ENCODE measurements at regions not wholly inside any gene's neighbourhood (a gene's known extent, or its start where the extent isn't known, plus 50 kb on each side); places are given as distances from the start of the nearest gene placed in this dataset.
"Not testable (repeated sequence)": the region's sequence is repeated elsewhere in the genome, so short reads cannot be mapped to it uniquely, and the experiment has no call there.

GRCh38 chr2:42974169-42974720 lies 181.9 kb upstream of the HAAO start:
- no peak for DNase-seq (ENCODE audit: low spot score)
- in situ Hi-C loops (cut with HindIII; ENCODE audit: low sequenced_read_pairs): no loop called here

GRCh38 chr2:42973726-42974125 lies 181.3 kb upstream of the HAAO start:
- in situ Hi-C loops (cut with HindIII; ENCODE audit: low sequenced_read_pairs): no loop called here

GRCh38 chr2:42972933-42973516 lies 180.6 kb upstream of the HAAO start:
- DNase-seq (ENCODE audit: low spot score); in situ Hi-C loops (cut with HindIII; ENCODE audit: low sequenced_read_pairs): not testable (repeated sequence)

More at GRCh38 chr2:42973726-42974125, 181.3 kb upstream of the HAAO start:
- no peak for DNase-seq (ENCODE audit: low spot score)

GRCh38 chr2:42971947-42972736 lies 179.8 kb upstream of the HAAO start:
- no peak for DNase-seq (ENCODE audit: low spot score)
- in situ Hi-C loops (cut with HindIII; ENCODE audit: low sequenced_read_pairs): no loop called here

- in situ Hi-C loops (cut with HindIII; ENCODE audit: low sequenced_read_pairs): no loop called here
- no peak for DNase-seq (ENCODE audit: low spot score)
These were observed 179.0 kb upstream of the HAAO start for GRCh38 chr2:42971381-42971780.

- DNase-seq (ENCODE audit: low spot score): no peak
- in situ Hi-C loops (cut with HindIII; ENCODE audit: low sequenced_read_pairs): no loop called here
These were observed 177.8 kb upstream of the HAAO start for GRCh38 chr2:42970151-42970550.

- DNase-seq (ENCODE audit: low spot score): no peak
- in situ Hi-C loops (cut with HindIII; ENCODE audit: low sequenced_read_pairs): no loop called here
These were observed 177.1 kb upstream of the HAAO start for GRCh38 chr2:42969231-42970150.

GRCh38 chr2:42967959-42968674 lies 175.7 kb upstream of the HAAO start:
- in situ Hi-C loops (cut with HindIII; ENCODE audit: low sequenced_read_pairs): no loop called here
- no peak for DNase-seq (ENCODE audit: low spot score)

- in situ Hi-C loops (cut with HindIII; ENCODE audit: low sequenced_read_pairs): no loop called here
- no peak for DNase-seq (ENCODE audit: low spot score)
These were observed 173.5 kb upstream of the HAAO start for GRCh38 chr2:42965910-42966309.

GRCh38 chr2:42965196-42965595 lies 172.8 kb upstream of the HAAO start:
- DNase-seq (ENCODE audit: low spot score): no peak
- in situ Hi-C loops (cut with HindIII; ENCODE audit: low sequenced_read_pairs): no loop called here

GRCh38 chr2:42964439-42965083 lies 172.2 kb upstream of the HAAO start:
- DNase-seq (ENCODE audit: low spot score): no peak
- in situ Hi-C loops (cut with HindIII; ENCODE audit: low sequenced_read_pairs): no loop called here

- no peak for DNase-seq (ENCODE audit: low spot score)
- in situ Hi-C loops (cut with HindIII; ENCODE audit: low sequenced_read_pairs): no loop called here
These were observed 171.2 kb upstream of the HAAO start for GRCh38 chr2:42963452-42964068.

- no peak for DNase-seq (ENCODE audit: low spot score)
- in situ Hi-C loops (cut with HindIII; ENCODE audit: low sequenced_read_pairs): no loop called here
These were observed 170.1 kb upstream of the HAAO start for GRCh38 chr2:42962508-42962953.

- DNase-seq (ENCODE audit: low spot score): no peak
- in situ Hi-C loops (cut with HindIII; ENCODE audit: low sequenced_read_pairs): no loop called here
These were observed 169.6 kb upstream of the HAAO start for GRCh38 chr2:42961961-42962360.

- in situ Hi-C loops (cut with HindIII; ENCODE audit: low sequenced_read_pairs): no loop called here
- DNase-seq (ENCODE audit: low spot score): no peak
These were observed 169.0 kb upstream of the HAAO start for GRCh38 chr2:42961385-42961811.

- no peak for DNase-seq (ENCODE audit: low spot score)
- in situ Hi-C loops (cut with HindIII; ENCODE audit: low sequenced_read_pairs): no loop called here
These were observed 168.4 kb upstream of the HAAO start for GRCh38 chr2:42960842-42961180.

- in situ Hi-C loops (cut with HindIII; ENCODE audit: low sequenced_read_pairs): no loop called here
These were observed 167.8 kb upstream of the HAAO start for GRCh38 chr2:42960002-42960841.

More at GRCh38 chr2:42960002-42960841, 167.8 kb upstream of the HAAO start:
- DNase-seq (ENCODE audit: low spot score): no peak
